GM18870 (cell line): ENCODE measurements at regions not wholly inside any gene's neighbourhood (a gene's known extent, or its start where the extent isn't known, plus 50 kb on each side); places are given as distances from the start of the nearest gene placed in this dataset.
A peak's percentile ranks its signal among the peaks of the same experiment; 100 is the strongest.

Experiments used
- ATAC-seq: cut with Tn5 transposase; IDR thresholded peaks from one replicate; pipeline ENCODE4 v1.9.1; 2021; ENCODE audit warnings: moderate library complexity; ENCODE audit not compliant: unreplicated experiment

GRCh38 chr1:38555130-38555529 lies 304.4 kb downstream of the RRAGC start:
- ATAC-seq: no peak

GRCh38 chr1:38551318-38552307 lies 308.0 kb downstream of the RRAGC start:
- no peak for ATAC-seq

GRCh38 chr1:38549191-38549590 lies 310.4 kb downstream of the RRAGC start:
- ATAC-seq: no peak

- ATAC-seq: no peak
Measured at GRCh38 chr1:38547321-38547720, 312.3 kb downstream of the RRAGC start.

- no peak for ATAC-seq
Measured at GRCh38 chr1:38546636-38547035, 312.9 kb downstream of the RRAGC start.

- ATAC-seq: no peak
Measured at GRCh38 chr1:38541223-38541622, 318.3 kb downstream of the RRAGC start.

GRCh38 chr1:38539931-38540330 lies 319.6 kb downstream of the RRAGC start:
- ATAC-seq: no peak

GRCh38 chr1:38538834-38539233 lies 320.7 kb downstream of the RRAGC start:
- ATAC-seq: no peak

- no peak for ATAC-seq
Measured at GRCh38 chr1:38536089-38536488, 323.5 kb downstream of the RRAGC start.

- no peak for ATAC-seq
Measured at GRCh38 chr1:38534473-38534823, 325.1 kb downstream of the RRAGC start.

GRCh38 chr1:38533772-38534472 lies 325.6 kb downstream of the RRAGC start:
- ATAC-seq: no peak

GRCh38 chr1:38530957-38531356 lies 328.6 kb downstream of the RRAGC start:
- ATAC-seq: no peak

- no peak for ATAC-seq
Measured at GRCh38 chr1:38529946-38530345, 329.6 kb downstream of the RRAGC start.

- ATAC-seq: no peak
Measured at GRCh38 chr1:38529391-38529790, 330.2 kb downstream of the RRAGC start.

GRCh38 chr1:38528623-38529022 lies 330.9 kb downstream of the RRAGC start:
- ATAC-seq: no peak

GRCh38 chr1:38527373-38527966 lies 332.1 kb downstream of the RRAGC start:
- ATAC-seq: peak; percentile 84

GRCh38 chr1:38526046-38526445 lies 333.5 kb downstream of the RRAGC start:
- no peak for ATAC-seq

- no peak for ATAC-seq
Measured at GRCh38 chr1:38525343-38526043, 334.1 kb downstream of the RRAGC start.

GRCh38 chr1:38524025-38524641 lies 335.4 kb downstream of the RRAGC start:
- no peak for ATAC-seq

- ATAC-seq: no peak
Measured at GRCh38 chr1:38523568-38523939, 336.0 kb downstream of the RRAGC start.
